Heart left ventricle (tissue), 13 donors: ENCODE measurements at regions not wholly inside any gene's neighbourhood (a gene's known extent, or its start where the extent isn't known, plus 50 kb on each side); places are given as distances from the start of the nearest gene placed in this dataset.

ENCODE experiments used
- CTCF ChIP-seq, 12 donors: fragments of 200-600 bp; sonication (generic) in 4 of 12; IDR thresholded peaks; one replicate each; pipeline versions ENCODE4 v1.5.0 to v1.8.0; 2018 to 2022; ENCODE audit warnings: antibody characterized with exemption in 12 of 12, mild to moderate bottlenecking in 5 of 12
- POLR2A ChIP-seq, 2 donors: fragments of 450-650 bp; IDR thresholded peaks; one replicate each; pipeline ENCODE4 v1.6.1; 2017; ENCODE audit warnings: antibody characterized with exemption in 2 of 2, mild to moderate bottlenecking in 2 of 2, moderate library complexity in 2 of 2
- donor health status: ischemic (EF 13 %, LVEDD 7.1; RV severe dilation, severe dysfunction).
- donor health status: DM: no; HTN: yes; CAD: no.
- donor health status: DM: no; HTN: no; CAD: no.
- donor health status: ischemic (EF 25% LVEDD 6.9; RV normal size, moderate dysfunction).
- donor health status: ischemic (EF 25% LVEDD 5.7; RV mildly dilated, moderate dysfunction).
- donor health status: ischemic (EF 35%, LVEDD 5.7; RV mildly dilated, moderate dysfunction).
- donor health status: nonischemic (EF 11% LVEDD 7.7; RV severe dilation, severe dysfunction).
- donor health status: DM: yes; HTN: yes; CAD: no.
- donor health status: PGD.
- donor health status: ischemic (EF 29% LVEDD 5.4; RV normal size, mild dysfunction).
- donor health status: nonischemic (EF 23%, LVEDD 6.1; RV moderate dilation, normal function).

GRCh38 chr6:21317642-21318041 is 275.9 kb upstream of the SOX4 start:
- no peak for TF ChIP-seq CTCF (IDR thresholded peaks at IDR 0.05)
- no peak for TF ChIP-seq POLR2A (IDR thresholded peaks at IDR 0.05)
